HG03097 (cell line): ENCODE measurements at regions not wholly inside any gene's neighbourhood (a gene's known extent, or its start where the extent isn't known, plus 50 kb on each side); places are given as distances from the start of the nearest gene placed in this dataset.
"Not testable (repeated sequence)": the region's sequence is repeated elsewhere in the genome, so short reads cannot be mapped to it uniquely, and the experiment has no call there.

Source experiments
- ATAC-seq: cut with Tn5 transposase; IDR thresholded peaks from one replicate; pipeline ENCODE4 v1.9.1; 2021; ENCODE audit not compliant: unreplicated experiment, low FRiP score

DNA sequence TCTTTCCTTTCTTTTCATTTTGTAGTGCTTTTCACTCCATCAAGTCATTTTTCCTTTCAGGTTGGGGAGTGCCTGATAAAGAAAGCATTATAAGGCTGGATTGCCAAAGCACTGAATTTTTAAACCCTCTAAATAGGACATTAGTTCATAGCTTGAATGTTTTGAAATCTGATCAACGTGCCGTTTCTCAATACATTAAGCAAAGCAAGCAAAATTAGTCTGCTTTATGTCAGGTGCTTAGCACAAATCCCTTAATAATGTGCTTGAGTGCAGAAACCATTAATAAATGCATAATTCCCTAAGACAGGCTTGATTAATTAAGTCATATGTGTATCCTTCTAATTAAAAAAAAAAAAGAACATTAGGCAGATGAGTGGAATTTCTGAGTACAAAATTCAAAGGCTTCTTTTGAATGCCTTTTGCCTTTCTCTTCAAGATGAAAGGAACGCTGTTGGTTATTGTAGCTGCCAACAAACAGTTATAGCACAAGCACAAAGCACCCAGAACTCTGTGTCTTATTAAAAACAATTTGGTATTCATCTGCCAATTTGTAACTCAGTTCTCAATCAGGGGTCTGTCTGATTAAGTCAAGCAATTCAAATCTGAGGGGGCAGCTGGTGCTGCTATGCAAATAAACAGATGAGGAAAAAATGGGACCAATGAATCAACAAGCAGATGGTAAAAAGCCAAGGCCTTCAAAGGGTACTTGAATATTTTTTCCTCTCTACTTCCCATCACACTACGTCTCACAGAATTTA, 233.7 kb downstream of the TLE1 start:
- ATAC-seq, result no peak

DNA sequence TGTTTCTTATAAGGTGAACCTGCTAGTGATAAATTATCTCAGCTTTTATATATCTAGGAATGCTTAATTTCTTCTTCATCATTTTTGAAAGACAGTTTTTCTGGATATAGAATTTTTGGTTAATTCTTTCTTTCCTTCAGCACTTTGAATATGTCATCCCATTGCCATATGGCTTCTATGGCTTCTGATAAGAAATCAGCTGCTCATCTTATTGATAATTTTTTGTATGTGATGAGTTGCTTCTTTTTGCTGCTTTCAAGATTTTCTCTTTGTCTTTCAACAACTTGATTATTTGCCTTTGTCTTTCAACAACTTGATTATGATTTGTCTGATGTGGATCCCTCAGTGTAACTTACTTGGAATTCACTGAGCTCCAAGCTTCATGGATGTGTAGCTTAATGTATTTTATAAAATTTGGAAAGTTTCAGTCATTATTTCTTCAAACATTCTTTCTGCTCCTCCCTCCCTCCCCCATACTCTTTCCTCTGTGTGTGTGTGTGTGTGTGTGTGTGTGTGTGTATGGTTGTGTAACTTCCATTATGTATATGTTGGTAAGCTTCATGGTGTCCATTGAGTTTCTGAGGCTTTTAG, 243.9 kb downstream of the TLE1 start:
- ATAC-seq, result no peak

DNA sequence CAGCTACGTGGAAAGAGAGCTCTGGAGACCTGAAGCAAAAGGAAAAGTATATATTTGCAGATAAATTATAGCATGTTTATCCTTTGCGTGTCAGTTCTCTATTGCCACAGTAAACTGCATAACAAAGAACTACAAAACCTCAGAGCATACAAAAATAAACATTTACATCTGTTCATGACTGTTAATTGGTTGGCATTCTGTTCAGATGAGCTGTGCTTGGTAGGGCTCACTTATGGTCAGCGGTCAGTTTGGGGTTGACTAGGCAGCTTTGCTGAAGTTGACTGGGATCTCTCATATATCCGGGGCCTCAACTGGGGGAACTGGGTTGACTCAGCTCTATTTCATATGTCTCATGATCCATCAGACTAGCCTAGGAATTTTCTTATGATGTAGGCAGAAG, 257.7 kb downstream of the TLE1 start:
- no peak for ATAC-seq

DNA sequence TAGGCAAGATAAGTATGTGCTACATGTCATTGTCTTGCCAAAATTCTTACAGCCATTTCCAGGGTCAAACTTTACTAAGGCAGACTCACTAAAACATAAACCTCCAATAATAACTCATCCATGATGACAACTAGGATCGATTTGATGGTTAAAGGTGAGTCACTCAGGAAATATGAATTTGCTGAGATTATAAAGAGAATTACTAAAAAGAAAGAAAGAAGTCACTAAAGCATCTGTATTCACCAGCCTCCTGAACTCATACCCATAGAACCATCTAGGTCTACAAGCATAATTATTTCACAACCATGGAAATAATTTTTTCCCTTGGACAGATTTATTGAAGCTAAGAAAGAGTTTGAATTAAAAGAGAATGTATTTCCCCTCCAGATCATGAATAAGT, 258.6 kb downstream of the TLE1 start:
- no peak for ATAC-seq

DNA sequence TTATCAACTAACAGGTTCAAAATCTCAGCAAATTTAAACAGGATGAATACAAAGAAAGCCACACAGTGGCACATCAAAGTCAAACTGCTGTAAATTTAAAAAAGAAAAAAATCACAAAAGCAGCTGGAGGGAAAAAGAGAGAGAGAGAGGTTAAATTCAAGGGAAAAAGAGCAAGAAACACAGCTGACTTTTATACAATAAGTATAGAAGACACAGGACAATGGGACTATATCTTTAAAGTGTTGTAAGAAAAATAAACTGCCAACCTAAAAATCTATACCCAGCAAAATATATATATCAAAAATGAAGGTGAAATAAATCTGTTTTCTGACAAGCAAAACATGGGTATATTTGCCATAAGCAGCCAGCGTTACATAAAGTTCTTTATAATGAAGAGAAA, 261.5 kb downstream of the TLE1 start:
- no peak for ATAC-seq

DNA sequence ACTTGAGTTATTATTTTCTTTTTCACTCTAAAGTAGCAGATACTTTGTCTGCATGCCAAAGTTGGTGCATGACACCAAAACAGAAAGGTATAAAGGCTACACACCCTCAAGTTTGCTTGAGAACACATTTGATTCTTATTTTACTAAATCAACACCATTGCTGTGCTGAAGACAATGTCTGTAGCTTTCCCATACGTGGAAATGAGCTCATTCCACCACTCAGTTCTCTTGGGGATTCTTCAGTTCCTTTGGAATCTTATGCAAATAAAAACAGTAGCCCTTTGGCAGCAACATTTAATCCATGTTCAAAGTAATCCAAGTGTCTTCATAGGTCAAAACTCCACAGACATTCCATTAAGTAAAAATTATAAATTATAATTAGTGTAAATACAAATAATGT, 264.9 kb downstream of the TLE1 start:
- ATAC-seq, result no peak

DNA sequence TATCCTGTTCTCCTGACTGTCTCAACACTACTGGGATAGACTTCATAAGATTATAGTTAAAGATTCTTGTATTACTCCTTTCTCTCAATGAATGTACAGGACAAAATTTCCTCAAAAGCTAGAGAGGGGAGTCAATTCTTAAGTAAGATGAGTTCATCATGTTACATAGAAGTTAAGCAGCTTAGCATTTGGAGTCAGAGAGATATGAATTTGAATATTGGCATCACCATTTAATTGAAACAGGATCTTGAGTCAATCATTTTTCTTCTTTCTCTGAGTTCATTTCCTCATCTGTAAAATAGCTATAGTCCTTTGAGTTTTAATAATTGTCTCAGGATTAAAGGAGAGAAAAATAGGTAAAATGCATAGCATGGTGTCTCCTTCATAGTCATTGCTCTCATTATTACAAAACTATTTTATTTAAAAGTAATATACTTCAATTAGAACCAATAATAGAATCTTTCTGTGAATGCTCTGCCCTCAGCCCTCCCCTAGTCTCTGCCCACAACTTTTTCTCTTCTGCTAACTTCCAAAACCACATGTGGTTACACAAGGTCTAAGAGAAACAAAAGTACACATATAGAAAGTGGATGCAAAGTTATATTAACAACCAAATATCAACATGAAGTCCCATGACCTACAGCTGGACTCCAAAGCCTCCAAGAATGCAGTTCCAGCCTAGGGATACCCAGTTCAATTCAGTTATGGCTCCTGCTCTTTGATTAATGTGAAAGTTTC, 265.6 kb downstream of the TLE1 start:
- no peak for ATAC-seq

DNA sequence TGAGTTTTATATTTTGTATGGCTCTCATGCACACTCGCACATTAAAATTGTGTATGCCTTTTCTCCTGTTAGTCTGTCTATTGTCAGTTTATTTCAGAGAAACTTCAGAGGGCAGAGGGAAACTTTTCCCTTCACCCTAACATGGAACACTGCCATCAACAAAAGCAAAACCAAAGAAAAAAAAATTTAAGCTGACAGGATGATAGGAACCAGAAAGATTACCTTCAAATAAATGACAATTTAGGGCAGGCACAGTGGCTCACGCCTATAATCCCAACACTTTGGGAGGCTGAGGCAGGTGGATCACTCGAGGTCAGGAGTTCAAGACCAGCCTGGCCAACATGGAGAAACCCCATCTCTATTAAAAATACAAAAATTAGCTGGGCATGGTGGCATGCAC, 268.3 kb downstream of the TLE1 start:
- not testable (repeated sequence) for ATAC-seq

DNA sequence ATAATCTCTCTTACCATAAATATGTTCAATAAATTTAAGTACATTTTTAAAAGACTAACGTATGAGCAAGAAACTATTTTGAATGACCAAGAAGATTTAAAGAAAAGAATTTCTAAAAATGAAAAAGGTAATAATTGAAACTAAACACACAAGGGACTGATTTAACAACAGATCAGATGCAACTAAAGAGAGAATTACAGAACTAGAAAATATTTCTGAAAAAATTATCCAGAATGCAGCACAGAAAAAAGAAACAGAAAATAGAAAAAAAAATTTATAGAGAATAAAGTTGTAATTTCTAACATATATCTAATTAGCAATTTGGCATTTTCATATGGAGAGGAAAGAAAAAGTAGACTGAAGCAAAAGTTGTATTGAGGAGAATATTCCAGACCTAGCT, 269.3 kb downstream of the TLE1 start:
- no peak for ATAC-seq

DNA sequence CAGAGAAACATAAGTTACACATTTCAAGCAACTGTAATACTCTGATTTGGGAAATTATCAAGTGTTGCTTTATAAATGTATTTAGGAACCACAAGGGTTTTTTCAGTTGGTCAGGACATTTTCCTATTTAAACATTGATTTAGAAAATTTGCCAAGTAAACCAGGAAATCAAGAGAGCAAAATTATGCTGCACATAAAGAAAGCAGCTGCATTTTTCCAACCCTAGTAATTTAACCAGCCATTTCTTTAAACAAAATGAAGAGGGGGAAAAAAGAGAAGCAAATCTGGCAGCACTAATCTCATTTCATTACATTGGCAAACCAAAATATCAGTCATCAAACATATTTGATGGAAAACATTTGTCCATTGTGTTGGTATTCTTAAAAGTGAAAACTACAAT, 271.4 kb downstream of the TLE1 start:
- no peak for ATAC-seq

DNA sequence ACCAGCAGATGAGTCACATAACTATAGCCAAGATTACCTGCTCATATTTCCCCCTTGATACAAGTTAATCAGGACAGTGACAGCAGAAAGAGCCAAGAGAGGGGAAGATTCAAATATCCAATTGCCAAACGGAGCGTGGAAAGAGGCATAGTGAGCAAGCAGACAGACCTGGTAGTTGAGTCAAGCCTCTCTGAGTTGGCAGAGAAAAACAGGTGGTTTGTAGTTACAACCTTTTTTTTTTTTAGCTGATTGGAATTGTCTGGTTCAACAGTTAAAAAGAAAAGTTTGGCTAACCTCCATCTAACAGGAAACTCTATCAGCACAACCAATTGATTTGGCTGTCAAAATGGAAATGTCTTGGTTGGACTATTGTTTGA, 272.1 kb downstream of the TLE1 start:
- no peak for ATAC-seq

DNA sequence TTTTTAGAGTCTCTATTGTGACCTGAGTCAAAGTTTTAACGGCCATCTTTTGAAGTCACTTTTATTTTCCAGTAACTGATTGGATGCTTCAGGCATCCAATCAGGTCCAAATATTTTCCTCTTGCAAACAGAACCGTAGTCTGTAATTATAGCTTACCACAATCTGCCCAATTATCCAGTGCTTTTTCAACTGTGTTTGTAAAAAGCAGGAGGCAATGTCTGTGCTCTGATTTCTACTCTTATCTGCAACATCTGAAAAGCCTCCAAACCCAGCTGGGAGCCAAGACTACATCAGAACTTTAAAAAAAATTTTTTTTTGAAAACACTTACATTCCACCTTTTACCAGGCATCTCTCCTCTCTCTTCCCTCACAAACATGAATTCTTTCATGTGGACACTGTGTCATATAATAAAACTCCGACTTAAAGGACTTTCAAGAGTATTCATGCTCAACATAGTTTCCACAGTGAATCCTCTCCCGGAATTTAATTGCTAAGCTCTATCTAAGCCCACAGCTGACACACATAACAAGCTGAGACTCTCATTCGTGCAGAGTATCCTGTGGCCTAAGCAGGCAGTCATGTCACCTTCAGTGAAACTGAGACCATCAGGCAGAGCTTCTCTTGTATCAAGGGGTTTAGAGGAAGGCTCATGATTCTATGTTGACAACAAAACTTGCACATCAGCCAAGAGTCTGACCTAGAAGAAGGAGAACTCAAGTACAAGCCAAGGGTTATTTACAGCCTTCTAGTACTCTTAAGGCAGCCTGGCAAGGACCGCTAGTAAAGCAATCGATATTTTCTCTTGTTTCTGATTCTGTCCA, 272.7 kb downstream of the TLE1 start:
- ATAC-seq, result no peak

DNA sequence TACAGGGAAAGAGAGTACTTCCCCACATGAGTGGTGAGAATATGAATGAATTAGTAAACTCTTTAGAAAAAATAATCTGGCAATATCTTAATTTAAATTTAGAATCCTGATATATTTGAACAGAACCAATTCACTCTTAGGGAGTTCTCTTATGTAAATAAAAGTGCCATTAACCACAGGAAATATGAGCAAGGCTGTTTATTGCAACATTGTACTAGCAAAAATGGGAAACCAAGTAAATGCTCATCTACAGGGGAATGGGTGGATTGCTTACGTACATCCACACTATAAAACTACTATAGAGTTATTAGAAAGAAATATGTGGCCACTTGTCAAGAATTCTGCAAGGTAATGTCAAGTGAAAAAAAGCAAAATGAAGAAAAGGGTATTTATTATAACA, 274.5 kb downstream of the TLE1 start:
- no peak for ATAC-seq

DNA sequence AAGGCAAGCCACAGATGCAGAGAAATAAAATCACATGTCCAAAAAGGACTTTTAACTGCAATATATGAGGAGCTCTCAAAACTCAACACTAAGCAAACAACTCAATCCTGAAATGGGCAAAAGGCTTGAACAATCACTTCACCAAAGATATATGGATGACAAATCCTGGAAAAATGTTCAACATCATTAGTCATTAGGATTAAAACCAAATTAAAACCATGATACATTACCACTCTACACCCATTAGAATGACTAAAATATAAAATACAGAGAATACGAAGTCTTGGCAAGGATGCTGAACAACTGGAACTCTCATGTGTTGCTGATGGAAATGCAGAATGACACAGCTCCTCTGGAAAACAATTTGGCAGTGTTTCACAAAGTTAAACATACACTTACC, 277.4 kb downstream of the TLE1 start:
- ATAC-seq, result no peak

DNA sequence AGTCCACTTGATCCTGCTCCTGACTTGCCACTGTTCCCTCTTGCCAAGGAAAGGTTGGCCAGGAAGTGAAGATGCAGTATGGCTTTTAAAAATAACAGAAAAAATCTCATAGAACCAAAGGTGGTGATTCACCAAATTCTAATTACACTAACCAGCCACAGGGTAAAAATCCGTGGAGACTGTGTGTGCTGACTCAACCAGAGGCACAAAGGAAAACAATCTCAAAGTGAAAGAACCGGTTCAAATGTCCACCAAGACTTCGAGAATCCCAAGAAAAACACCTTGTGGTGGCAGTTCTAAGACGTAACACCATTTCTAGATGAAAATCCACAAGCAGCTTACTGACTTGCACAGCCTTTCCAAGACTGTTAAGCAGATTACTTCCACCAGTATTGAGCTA, 279.1 kb downstream of the TLE1 start:
- no peak for ATAC-seq

DNA sequence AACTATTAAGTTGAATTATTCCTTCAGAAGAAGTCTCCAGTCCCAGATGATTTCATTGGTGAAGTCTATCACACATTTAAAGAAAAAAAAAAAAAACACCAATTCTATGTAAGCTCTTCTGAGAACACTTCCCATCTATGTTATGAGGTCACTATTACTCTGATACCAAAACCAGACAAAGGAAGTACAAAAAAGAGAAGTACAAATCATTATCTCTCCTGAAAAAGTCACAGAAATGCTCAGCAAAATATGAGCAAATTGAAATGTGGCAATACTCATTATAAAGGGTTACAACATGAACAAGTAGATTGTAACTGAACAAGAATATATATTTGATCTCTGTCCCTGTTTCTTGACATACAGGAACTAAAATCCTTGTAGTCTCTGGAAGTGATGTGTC, 280.4 kb downstream of the TLE1 start:
- no peak for ATAC-seq

DNA sequence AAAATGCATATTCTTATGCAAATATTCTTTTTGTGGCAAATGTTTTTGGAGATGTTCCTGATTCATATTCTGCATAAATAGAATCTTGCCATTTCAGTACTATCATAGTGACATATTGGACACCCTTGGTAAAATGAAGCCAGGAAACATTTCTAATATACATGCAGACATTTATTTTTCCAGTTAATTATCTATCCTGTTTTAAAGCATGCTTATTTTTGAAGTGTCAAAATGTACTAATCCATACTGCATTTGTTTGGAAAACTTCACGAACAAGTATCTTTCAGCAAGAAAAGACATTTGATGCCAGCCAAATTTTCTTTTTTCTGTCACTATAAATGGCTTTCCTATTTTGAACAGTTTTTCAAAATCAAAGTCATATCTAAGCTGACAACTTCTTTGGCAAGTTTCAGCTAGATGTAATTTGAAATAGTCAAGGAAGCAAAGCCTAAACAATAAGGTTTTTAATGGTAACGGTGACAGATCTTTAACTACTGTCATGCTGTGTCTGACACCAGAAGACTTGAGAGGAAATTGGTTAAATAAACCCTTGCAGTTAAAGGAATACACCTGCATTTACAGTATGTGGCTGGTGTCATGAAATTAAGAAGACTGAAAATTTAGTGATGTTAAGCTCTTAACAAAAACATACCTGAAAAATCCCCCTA, 284.3 kb downstream of the TLE1 start:
- no peak for ATAC-seq

DNA sequence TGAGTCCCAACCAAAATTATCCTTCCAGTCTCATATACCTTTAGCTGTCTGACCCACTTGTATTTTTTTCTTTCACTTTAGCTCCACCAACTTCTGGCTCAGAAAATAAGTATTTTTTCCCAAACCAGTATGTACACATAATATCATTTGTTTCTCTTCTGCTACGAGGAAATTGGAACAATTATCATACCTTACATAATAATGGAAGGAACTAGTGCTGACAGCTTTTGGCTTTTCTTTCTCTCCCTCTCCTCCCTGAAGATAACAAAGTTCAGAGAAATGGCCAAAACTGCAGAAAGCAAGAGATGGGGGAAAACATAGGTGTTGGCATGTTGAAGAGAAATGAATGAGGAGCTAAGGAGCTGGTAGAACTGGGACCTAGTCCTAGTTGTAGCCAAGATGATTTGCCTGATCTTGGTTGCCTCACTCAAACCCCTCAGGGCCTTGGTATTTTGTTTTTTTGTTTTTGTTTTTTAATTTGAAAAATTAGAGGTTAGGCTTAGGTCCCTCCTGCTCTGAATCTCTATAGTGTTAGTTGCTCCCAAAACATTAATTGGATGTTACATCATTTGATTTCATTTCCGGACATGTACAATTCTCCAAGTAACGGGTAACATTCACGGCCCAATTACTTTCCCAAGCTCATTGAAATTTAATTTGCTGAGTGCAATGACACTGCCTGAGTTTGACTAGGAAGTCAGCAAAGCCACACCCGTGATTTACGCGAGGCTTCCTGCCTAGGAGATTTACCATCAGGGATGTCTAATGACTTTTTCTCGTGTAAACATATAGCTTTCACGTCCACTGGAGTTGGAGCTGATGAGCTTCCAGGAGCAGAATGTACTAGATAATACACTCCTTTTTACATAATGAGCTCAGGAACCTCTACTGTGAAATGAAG, 291.6 kb downstream of the TLE1 start:
- ATAC-seq, result no peak

DNA sequence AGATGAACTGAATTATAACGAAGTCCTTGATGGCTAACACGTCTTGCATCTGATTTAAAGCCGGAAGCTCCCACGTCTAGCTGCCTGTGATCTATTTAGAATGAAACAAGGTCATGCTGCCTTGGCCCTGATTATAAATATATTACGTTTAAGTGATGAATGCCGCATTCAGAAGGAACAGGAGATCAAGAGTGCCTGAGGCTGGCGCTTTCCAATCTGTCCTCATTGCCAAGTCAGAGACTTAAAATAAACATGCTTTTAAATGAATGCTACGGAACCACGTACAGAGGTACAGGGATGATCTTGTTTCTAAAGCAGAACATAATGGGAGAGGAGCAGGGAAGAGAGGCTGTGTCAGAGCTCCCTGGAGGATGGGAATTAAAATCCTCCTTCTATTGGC, 292.8 kb downstream of the TLE1 start:
- no peak for ATAC-seq

DNA sequence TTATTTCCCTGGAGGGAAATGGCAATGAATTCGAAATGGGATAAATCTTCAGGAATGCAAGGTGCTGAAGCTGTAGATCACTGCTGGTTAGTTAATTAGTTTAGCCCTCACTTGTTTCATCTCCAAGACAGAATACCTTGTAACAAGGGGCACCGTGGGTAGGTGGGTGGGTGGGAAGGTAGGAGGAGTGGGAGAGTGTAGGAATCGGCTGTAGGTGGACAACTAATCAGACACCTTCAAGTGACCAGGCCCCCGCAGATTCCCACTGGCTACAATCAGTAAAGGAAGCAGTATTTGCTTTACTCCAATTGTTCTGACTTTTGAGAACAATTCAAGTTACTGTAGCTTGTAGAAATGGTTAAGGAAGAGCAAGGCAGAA, 293.7 kb downstream of the TLE1 start:
- ATAC-seq, result no peak
